22Rv1 (cell line): ENCODE measurements at regions not wholly inside any gene's neighbourhood (a gene's known extent, or its start where the extent isn't known, plus 50 kb on each side); places are given as distances from the start of the nearest gene placed in this dataset.

Experiments
- CTCF ChIP-seq: fragments of 450-650 bp; IDR thresholded peaks from 2 replicates; pipeline ENCODE4 v1.5.1; 2017; ENCODE audit warnings: mild to moderate bottlenecking
- ZFX ChIP-seq: fragments of 450-650 bp; IDR thresholded peaks from 2 replicates; pipeline ENCODE4 v1.6.1; 2017; ENCODE audit warnings: antibody characterized with exemption, borderline replicate concordance

- TF ChIP-seq CTCF (no peak), ZFX (no peak)
These were observed 205.8 kb downstream of the SPANXN4 start for GRCh38 chrX:143231492-143231891.
